ENCODE measurements at regions not wholly inside any gene's neighbourhood (a gene's known extent, or its start where the extent isn't known, plus 50 kb on each side); places are given as distances from the start of the nearest gene placed in this dataset.

DNA sequence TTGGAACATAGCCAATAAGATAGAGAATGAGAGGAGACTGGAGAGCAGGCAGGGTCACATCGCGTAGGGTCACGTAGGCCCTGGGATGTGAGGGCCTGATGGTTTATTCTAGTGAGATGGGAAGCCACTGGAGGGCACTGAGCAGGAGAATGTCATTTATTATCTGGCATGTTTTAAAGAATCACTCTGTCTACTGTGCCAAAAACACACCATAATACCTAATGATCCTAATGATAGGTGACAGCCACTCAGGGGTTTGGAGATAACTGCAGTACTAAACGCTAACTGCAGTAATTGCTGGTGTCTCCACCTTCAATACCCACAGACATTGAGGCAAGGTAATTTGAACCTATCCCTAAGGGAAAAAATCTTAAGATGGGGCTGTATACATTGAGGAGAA lies 185.4 kb downstream of the TTLL7 start:
- no peak for TF ChIP-seq ZNF274 (IDR thresholded peaks at IDR 0.05; ENCODE audit: low read depth, low read length)
- no peak overlapping the region for H3K4me3 ChIP-seq (ENCODE audit: low read length)

DNA sequence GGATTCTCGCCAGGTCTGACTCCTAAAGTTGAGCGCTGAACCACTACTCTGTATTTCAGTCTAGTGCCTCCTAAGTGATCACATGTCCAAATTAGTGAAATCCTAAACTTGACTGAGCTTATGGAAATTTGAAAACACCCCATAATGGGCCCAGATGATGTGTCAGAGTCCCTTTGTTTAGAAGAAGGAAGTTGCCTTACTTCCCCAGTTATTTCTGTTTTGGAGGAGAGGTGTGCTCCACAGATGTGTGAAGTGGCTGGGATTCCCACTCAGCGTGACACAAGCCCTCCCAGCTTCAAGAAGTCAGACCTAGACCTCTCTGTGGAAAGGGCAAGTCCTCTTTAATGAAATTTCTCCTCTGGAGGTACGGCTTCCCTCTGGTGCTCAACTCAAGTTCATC lies 188.8 kb downstream of the TTLL7 start:
- no peak for TF ChIP-seq ZNF274 (IDR thresholded peaks at IDR 0.05; ENCODE audit: low read depth, low read length)
- H3K4me3 ChIP-seq (ENCODE audit: low read length), result no peak overlapping the region

DNA sequence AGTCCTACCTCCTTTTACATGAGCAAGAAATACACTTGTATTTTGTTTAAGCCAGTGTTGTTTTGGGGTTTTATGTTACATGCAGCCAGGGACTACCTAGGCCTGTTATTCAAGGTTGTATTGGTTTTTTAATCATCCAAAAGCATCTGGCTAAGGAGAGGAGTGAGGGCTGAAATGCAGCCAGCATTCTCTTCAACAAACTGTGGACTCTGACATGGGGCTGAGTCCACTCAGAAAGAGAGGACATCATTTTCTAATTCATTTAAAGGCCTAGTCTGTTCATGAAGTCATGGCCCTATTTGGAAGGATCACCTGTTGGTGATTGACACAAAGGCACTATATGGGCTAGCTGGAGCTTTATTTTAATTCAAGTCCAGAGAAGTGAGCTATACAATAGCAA lies 190.4 kb downstream of the TTLL7 start:
- TF ChIP-seq ZNF274 (IDR thresholded peaks at IDR 0.05; ENCODE audit: low read depth, low read length), result no peak
- H3K4me3 ChIP-seq (ENCODE audit: low read length), result no peak overlapping the region

DNA sequence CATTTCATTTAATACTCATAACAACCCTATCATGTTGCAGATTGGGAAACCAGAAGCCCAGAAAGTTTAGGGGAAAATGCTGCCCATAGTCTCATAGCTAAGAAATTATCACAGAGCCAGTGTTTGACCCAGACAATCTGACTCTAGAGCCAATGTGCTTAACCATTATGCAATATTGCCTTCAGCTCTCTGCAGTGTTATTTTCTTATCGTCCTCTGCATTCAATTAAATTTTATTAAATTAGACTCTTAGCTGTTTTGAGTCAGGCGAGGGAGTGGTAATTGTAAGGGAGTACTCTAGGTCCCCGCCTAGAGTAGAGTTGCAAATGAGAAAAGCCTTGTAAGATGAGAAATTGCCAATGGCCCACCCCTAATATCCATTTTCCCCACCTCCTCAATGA lies 191.1 kb downstream of the TTLL7 start:
- TF ChIP-seq ZNF274 (IDR thresholded peaks at IDR 0.05; ENCODE audit: low read depth, low read length), result no peak

DNA sequence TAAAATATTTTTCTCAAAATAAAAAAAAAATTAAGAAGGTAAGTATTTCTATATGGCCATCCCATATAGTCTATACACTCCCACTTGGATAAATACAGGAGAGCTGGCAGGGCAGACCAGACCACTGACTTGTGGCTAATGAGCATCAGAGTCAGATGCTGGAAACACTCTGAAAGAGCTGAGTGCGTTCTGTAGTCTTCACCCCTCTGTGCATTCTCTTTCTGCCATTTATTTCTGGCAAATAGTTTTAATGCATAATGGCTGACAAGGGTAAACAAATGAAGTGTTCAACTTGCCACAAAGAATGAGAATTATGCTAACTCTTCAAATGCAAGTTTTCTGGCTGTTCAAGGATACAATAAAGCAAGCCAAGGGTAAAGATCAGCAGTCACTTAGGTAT lies 191.7 kb downstream of the TTLL7 start:
- no peak for TF ChIP-seq ZNF274 (IDR thresholded peaks at IDR 0.05; ENCODE audit: low read depth, low read length)
- H3K4me3 ChIP-seq (ENCODE audit: low read length), result no peak overlapping the region

More for the DNA sequence above, 191.1 kb downstream of the TTLL7 start:
- no peak overlapping the region for H3K4me3 ChIP-seq (ENCODE audit: low read length)

DNA sequence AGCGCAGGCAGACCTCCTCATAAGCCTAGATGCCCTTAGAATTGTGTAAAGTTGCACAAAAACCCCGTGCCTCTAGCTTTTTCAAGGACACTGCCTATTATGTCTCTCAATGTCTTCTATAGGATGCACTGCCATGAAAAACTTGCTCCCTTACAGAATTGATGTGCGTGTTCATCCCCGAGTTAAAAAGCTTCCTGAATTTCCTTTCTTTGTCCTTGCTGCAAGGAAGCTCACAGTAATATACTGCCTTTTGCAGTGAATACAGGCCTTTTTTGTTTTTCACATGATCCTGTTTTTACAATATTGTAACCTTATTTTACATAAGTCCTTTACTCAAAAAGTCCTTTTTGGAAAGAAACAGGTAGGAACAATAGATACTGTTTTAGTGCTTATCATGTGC lies 193.0 kb downstream of the TTLL7 start:
- no peak overlapping the region for H3K4me3 ChIP-seq (ENCODE audit: low read length)
- no peak for TF ChIP-seq ZNF274 (IDR thresholded peaks at IDR 0.05; ENCODE audit: low read depth, low read length)

DNA sequence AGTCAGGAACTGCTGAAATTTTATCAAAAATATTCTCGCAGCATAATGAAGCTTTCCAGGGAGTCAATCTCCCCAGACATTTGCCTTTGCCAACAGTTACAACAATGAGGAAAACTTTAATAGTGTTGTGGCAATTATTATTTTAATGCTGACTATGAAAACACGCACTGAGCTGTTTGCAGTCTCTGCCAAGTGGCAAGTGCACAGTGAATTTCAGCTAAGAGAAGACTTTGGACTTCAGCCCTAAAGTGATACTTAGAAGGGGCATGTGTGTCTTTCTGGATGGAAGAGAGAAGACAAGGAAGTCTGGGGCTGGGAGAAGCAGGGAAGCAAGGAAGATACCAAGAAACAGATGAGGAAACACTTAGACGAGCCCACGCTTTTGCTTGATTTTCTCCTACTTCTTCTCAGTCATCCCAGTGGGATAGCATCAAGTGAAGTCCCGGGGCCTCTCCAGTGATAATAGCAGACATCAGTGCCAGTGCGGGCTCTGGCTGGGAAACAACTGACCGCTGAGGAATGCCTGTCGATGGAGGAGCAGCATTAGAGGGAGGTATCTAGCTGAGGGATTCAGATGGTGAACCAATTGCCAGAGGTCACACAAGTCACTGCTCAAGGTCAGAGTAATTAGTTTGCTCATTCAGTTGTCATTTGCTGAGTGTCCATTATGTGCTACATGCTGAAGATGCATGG lies 196.3 kb downstream of the TTLL7 start:
- no peak for TF ChIP-seq ZNF274 (IDR thresholded peaks at IDR 0.05; ENCODE audit: low read depth, low read length)
- H3K4me3 ChIP-seq (ENCODE audit: low read length), result no peak overlapping the region

DNA sequence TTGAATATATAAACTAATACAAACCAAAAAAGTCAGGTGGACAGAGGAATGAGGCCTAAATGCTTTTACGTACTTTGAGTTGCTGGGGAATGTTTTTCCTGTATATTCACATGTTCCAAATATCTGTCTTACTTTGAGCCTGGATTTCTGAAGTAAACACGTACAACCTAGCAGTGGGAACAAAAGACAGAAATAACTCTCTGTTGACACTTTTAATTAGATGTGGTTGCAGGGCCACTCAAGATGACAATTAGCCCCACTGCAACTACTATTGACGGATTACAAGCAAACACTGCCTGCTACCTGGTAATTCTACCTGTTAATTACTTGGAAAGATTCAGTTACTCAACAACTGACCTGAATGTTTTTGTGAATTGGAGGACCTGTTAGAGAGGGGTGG lies 196.9 kb downstream of the TTLL7 start:
- H3K4me3 ChIP-seq (ENCODE audit: low read length), result no peak overlapping the region
- TF ChIP-seq ZNF274 (IDR thresholded peaks at IDR 0.05; ENCODE audit: low read depth, low read length), result no peak

DNA sequence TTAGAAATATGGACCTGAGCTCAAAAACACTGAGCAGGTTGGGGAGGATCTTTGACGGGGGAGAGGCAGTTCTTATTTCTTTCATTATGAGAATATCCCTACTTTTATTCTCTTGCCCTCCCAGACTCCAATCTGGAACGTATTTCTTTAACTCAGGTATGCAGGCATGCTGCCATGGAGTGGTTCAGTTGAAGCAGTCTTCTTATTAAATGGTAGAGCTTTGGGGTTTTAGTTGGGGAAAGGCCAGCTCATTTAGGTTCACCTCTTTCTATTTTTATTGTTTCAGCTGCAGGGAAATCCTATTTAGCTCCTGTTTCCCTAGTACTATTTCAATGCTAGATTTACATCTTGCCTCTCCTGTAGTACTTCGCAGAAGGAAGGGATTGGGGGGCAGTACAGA lies 198.9 kb downstream of the TTLL7 start:
- TF ChIP-seq ZNF274 (IDR thresholded peaks at IDR 0.05; ENCODE audit: low read depth, low read length), result no peak
- H3K4me3 ChIP-seq (ENCODE audit: low read length), result no peak overlapping the region

DNA sequence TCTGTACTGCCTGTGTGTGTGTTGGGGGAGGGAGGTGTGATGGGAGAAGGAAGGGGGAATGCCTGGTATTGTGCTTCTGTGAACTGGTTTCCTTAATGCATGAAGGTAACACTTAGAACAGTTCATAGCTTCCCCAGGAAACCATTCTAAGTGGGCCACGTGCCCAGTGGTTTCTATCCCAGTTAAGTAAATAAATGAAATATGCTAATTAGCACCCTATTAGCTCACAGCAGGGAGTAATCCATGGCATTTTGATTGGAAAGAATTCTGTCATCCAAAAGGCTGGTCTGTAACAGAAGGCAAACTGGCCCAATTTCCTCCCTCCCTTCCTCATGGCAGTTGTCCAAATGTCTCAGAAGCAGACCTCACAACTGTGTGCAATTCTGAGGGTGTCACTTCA lies 199.3 kb downstream of the TTLL7 start:
- no peak overlapping the region for H3K4me3 ChIP-seq (ENCODE audit: low read length)
- no peak for TF ChIP-seq ZNF274 (IDR thresholded peaks at IDR 0.05; ENCODE audit: low read depth, low read length)

DNA sequence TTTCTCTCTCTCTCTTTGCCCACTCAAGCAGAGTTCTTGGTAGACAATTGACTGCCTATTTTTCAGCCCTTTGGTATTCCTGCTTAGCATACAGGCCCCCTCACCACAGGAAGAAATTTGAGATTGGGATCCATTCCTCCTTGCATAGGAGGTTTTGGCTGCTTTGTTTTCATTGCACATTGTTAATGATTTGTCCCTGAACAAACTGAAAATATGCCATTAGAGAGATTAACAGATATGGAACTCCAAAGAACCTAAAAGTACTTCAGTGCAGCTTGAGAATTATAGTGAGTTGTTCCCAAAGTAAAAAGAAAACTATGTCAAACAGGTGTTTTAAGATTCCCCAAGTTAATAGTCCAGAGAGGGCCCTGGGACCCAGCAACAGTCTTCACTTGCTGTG lies 200.0 kb downstream of the TTLL7 start:
- no peak overlapping the region for H3K4me3 ChIP-seq (ENCODE audit: low read length)
- TF ChIP-seq ZNF274 (IDR thresholded peaks at IDR 0.05; ENCODE audit: low read depth, low read length), result no peak

DNA sequence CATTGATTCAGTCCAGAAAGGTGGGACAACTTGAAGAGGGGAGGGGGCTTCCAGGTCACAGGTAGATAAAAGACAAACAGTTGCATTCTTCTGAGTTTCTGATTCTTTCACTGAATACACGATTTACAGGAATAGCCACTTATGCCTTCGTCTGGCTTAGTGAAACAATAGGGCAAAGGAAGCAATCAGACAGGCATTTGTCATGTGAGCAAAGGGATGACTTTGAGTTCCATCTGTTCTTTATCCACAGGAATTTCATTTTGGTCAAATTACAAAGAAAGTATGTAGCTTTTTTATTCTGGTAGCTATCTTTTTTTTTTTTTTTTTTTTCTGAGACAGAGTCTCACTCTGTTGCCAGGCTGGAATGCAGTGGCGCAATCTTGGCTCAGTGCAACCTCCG lies 202.5 kb downstream of the TTLL7 start:
- TF ChIP-seq ZNF274 (IDR thresholded peaks at IDR 0.05; ENCODE audit: low read depth, low read length), result no peak
- H3K4me3 ChIP-seq (ENCODE audit: low read length), result no peak overlapping the region

DNA sequence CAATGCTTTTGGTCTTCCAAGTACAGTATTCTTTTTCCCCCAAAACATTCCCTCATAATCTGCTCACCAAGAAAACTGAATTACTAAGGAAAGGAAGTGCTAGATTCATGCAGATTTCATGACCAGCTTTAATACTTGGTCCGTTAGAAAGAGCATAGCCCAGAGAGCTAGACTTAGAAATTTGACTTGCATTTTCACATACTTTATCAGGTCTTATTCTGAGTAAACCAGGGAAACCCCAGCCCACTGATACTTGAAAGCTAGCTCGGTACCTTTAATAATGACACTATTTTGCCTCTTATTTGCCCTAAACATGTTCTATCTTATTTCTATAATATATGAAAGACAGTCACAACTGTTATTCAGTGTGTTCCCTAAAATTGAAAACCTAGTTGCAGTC lies 204.5 kb downstream of the TTLL7 start:
- no peak overlapping the region for H3K4me3 ChIP-seq (ENCODE audit: low read length)
- no peak for TF ChIP-seq ZNF274 (IDR thresholded peaks at IDR 0.05; ENCODE audit: low read depth, low read length)

DNA sequence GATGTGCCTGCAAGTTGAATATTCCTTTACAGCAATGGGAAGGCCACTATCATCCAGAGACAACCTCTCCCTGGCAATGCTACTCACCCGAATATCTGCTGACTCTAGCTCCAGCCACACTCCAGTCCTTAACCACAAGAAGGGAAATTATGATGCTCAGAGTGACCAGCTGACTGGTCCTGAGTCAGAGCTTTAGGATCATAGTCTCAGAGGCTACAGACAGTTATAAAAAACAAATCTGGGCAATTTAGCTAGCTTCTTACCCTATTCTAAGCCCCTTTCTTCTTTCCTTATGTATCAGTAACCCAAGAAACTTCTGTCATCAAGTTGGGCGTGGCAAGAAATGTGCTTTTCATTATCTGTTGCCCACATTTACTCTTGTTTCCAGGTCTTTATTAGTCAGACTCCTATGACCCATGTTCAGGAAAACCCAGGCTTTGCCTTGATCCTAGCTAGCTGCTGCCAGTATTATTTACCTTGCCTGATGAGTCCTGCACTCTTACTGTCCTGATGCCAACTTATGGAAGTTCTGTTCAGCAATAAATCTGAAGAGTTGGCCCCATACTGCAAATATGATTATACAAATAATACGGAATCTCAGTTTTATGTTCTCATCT lies 207.0 kb downstream of the TTLL7 start:
- no peak for TF ChIP-seq ZNF274 (IDR thresholded peaks at IDR 0.05; ENCODE audit: low read depth, low read length)
- no peak overlapping the region for H3K4me3 ChIP-seq (ENCODE audit: low read length)

DNA sequence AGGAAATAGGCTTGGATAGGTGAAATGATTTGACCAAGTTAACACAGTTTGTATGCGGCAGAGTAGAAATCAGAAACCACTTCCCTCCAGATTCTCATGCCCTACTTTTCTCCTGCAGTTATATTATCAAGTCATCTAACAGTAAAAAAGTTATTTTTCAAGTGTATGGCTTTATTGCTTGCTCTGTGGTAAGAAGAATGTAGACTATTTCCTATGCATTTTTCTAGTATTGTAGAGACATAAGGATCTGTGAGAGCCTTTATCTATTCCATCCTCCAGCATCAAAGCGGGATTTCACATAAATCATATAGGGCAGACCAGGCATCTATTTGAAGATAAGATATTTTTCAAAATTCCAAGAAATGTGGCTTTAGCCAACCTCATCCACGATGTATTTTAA lies 208.5 kb downstream of the TTLL7 start:
- no peak for TF ChIP-seq ZNF274 (IDR thresholded peaks at IDR 0.05; ENCODE audit: low read depth, low read length)
- H3K4me3 ChIP-seq (ENCODE audit: low read length), result no peak overlapping the region

Data from GM08714 (cell line).